ENCODE measurements at regions not wholly inside any gene's neighbourhood (a gene's known extent, or its start where the extent isn't known, plus 50 kb on each side); places are given as distances from the start of the nearest gene placed in this dataset.

DNA sequence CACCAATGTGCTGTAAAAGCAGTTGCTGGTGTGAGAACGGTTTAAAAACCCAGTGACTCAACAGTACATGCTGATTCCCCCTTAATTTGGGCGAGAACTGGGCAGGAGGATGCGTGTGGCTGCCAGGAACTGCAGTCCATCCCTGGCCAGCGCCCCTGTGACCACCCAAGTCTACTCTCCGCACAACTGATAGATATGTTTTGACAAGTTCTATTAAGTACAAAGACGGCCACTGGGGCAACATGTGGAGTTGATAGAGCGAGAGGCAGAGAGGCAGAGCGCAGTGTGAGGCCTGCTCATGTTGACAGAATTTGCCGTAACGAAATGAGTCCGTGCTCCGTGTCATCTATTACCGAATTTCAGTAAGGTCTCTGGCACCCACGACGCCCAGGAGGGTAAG is 855.0 kb downstream of the BCL11B start:
- DNase-seq, result no peak
- Mint-ChIP-seq H3K27me3 (ENCODE audit: unreplicated experiment) (no peaks in the 10 kb centered on the region), H3K4me3 (ENCODE audit: unreplicated experiment) (no peak overlapping the region), H3K36me3 (ENCODE audit: unreplicated experiment) (no peaks in the 10 kb centered on the region), H3K27ac (ENCODE audit: unreplicated experiment) (no peak overlapping the region), H3K4me1 (ENCODE audit: low read depth, unreplicated experiment) (no peaks in the 10 kb centered on the region), H3K9me3 (ENCODE audit: unreplicated experiment) (no peaks in the 10 kb centered on the region)
- no peak for TF ChIP-seq CTCF (IDR thresholded peaks at IDR 0.05; ENCODE audit: partially characterized antibody, unreplicated experiment)

- Mint-ChIP-seq H3K27me3 (ENCODE audit: unreplicated experiment) (peaks cover 2% of the 10 kb centered on the region), H3K9me3 (ENCODE audit: unreplicated experiment) (no peaks in the 10 kb centered on the region), H3K27ac (ENCODE audit: unreplicated experiment) (no peak overlapping the region), H3K4me1 (ENCODE audit: low read depth, unreplicated experiment) (no peaks in the 10 kb centered on the region), H3K36me3 (ENCODE audit: unreplicated experiment) (no peaks in the 10 kb centered on the region), H3K4me3 (ENCODE audit: unreplicated experiment) (no peak overlapping the region)
- TF ChIP-seq CTCF (IDR thresholded peaks at IDR 0.05; ENCODE audit: partially characterized antibody, unreplicated experiment), result no peak
- DNase-seq, result no peak
Measured at GRCh38 chr14:98428483-98428994, 843.5 kb downstream of the BCL11B start.

GRCh38 chr14:98433436-98433835 is 838.6 kb downstream of the BCL11B start:
- no peaks in the 10 kb centered on the region for H3K4me1 Mint-ChIP-seq (ENCODE audit: low read depth, unreplicated experiment)
- DNase-seq, result no peak
- no peaks in the 10 kb centered on the region for H3K36me3 Mint-ChIP-seq (ENCODE audit: unreplicated experiment)
- no peaks in the 10 kb centered on the region for H3K9me3 Mint-ChIP-seq (ENCODE audit: unreplicated experiment)
- H3K27me3 Mint-ChIP-seq (ENCODE audit: unreplicated experiment), result no peaks in the 10 kb centered on the region
- TF ChIP-seq CTCF (IDR thresholded peaks at IDR 0.05; ENCODE audit: partially characterized antibody, unreplicated experiment), result no peak
- H3K27ac Mint-ChIP-seq (ENCODE audit: unreplicated experiment), result no peak overlapping the region
- H3K4me3 Mint-ChIP-seq (ENCODE audit: unreplicated experiment), result no peak overlapping the region

- no peak for DNase-seq
- Mint-ChIP-seq H3K9me3 (ENCODE audit: unreplicated experiment) (no peaks in the 10 kb centered on the region), H3K36me3 (ENCODE audit: unreplicated experiment) (no peaks in the 10 kb centered on the region), H3K4me3 (ENCODE audit: unreplicated experiment) (no peak overlapping the region), H3K27ac (ENCODE audit: unreplicated experiment) (no peak overlapping the region), H3K27me3 (ENCODE audit: unreplicated experiment) (no peaks in the 10 kb centered on the region), H3K4me1 (ENCODE audit: low read depth, unreplicated experiment) (no peaks in the 10 kb centered on the region)
- no peak for TF ChIP-seq CTCF (IDR thresholded peaks at IDR 0.05; ENCODE audit: partially characterized antibody, unreplicated experiment)
Measured at GRCh38 chr14:98437113-98437512, 834.9 kb downstream of the BCL11B start.

DNA sequence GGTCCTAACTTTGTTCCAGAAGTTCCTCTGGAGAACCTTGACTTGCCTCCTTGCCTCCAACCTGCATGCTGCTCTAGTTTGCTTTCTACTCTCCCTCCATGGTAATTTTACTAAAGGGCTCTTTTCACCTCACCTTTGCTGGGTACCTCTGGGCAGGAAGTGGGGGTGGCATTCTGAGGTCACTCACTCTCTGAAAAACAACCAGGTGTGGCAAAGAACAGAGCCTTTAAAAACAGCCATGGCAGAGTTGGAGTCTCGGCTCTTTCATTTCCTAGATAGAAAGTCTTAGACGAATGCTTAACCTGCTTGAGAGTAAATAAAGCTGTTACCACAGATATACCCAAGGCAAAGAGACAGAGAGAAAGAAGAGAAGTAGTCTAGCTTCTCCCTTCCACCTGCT is 827.9 kb downstream of the BCL11B start:
- H3K9me3 Mint-ChIP-seq (ENCODE audit: unreplicated experiment), result no peaks in the 10 kb centered on the region
- DNase-seq, result no peak
- peaks cover 3% of the 10 kb centered on the region for H3K27me3 Mint-ChIP-seq (ENCODE audit: unreplicated experiment)
- H3K36me3 Mint-ChIP-seq (ENCODE audit: unreplicated experiment), result no peaks in the 10 kb centered on the region
- H3K4me1 Mint-ChIP-seq (ENCODE audit: low read depth, unreplicated experiment), result no peaks in the 10 kb centered on the region
- no peak overlapping the region for H3K4me3 Mint-ChIP-seq (ENCODE audit: unreplicated experiment)
- no peak for TF ChIP-seq CTCF (IDR thresholded peaks at IDR 0.05; ENCODE audit: partially characterized antibody, unreplicated experiment)
- H3K27ac Mint-ChIP-seq (ENCODE audit: unreplicated experiment), result no peak overlapping the region
